ENCODE measurements at regions not wholly inside any gene's neighbourhood (a gene's known extent, or its start where the extent isn't known, plus 50 kb on each side); places are given as distances from the start of the nearest gene placed in this dataset.
"Not testable (repeated sequence)": the region's sequence is repeated elsewhere in the genome, so short reads cannot be mapped to it uniquely, and the experiment has no call there.

DNA sequence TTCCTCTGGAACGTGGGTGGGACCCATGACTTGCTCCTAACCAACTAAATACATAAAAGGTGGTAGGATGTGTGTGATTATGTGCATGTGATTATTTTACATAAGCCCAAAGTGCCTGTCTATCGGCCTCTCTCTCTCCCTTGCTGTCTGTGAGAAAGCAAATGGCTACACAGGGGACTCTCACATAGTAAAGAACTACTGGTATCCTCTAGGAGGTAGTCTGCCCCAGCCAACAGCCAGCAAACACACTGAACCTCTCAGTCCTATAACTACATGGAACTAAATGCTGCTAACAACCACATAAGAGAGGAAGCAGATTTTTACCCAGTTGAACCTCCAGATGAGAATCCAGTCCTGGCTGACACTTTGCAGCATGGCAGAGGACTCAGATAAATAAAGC lies 1249.4 kb downstream of the ADGRL3 start:
- H3K27ac ChIP-seq: no peak overlapping the region
- intact Hi-C loops (cut with DNase I): no loop called here
- H3K27me3 ChIP-seq: no peaks in the 10 kb centered on the region
- ATAC-seq (no peak), DNase-seq (no peak)
- TF ChIP-seq, protein P1, sequence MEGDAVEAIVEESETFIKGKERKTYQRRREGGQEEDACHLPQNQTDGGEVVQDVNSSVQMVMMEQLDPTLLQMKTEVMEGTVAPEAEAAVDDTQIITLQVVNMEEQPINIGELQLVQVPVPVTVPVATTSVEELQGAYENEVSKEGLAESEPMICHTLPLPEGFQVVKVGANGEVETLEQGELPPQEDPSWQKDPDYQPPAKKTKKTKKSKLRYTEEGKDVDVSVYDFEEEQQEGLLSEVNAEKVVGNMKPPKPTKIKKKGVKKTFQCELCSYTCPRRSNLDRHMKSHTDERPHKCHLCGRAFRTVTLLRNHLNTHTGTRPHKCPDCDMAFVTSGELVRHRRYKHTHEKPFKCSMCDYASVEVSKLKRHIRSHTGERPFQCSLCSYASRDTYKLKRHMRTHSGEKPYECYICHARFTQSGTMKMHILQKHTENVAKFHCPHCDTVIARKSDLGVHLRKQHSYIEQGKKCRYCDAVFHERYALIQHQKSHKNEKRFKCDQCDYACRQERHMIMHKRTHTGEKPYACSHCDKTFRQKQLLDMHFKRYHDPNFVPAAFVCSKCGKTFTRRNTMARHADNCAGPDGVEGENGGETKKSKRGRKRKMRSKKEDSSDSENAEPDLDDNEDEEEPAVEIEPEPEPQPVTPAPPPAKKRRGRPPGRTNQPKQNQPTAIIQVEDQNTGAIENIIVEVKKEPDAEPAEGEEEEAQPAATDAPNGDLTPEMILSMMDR (IDR thresholded peaks at IDR 0.05): no peak
- H3K9me3 ChIP-seq: peaks cover 0 to 8% of the 10 kb centered on the region in 2 donors
- H3K36me3 ChIP-seq: no peaks in the 10 kb centered on the region
- no peaks in the 10 kb centered on the region for H3K4me1 ChIP-seq
- H3K4me3 ChIP-seq: no peak overlapping the region

DNA sequence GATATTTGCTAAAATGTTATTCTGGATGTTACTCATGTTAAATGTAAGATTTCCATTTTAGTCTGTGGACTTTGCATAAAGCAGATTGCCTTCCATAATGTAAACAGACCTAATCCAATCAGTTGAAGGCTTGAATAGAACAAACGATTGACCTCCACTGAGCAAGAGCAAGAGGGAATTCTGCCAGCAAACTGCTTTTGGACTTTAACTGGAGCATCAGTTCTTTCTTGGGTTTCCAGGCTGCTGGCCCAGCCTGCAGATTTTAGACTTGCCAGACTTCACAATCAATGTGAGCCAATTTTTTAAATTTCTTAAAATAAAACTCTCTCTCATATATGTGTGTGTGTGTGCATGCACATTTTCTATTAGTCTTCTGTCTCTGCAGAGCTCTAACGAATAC lies 1248.8 kb downstream of the ADGRL3 start:
- intact Hi-C loops (cut with DNase I): no loop called here
- TF ChIP-seq, protein P1 (IDR thresholded peaks at IDR 0.05): no peak
- Histone ChIP-seq H3K36me3 (no peaks in the 10 kb centered on the region), H3K4me3 (no peak overlapping the region), H3K27ac (no peak overlapping the region), H3K4me1 (no peaks in the 10 kb centered on the region), H3K9me3 (peaks cover 0 to 8% of the 10 kb centered on the region in 2 donors), H3K27me3 (no peaks in the 10 kb centered on the region)
- ATAC-seq (no peak), DNase-seq (peak in 1 of 4 donors; percentile 2)

DNA sequence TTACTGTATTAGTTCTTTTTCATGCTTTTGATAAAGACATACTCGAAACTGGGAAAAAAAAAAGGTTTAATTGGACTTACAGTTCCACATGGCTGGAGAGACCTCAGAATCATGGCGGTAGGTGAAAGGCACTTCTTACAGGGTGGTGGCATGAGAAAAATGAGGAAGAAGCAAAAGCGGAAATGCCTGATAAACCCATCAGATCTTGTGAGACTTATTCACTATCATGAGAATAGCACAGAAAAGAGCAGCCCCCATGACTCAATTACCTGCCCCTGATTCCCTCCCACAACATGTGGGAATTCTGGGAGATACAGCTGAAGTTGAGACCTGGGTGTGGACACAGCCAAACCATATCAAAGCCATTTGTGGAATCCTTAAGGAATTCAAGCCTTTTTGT lies 1238.9 kb downstream of the ADGRL3 start:
- Histone ChIP-seq H3K36me3 (no peaks in the 10 kb centered on the region), H3K27me3 (no peaks in the 10 kb centered on the region), H3K27ac (no peak overlapping the region), H3K9me3 (peaks cover 0 to 19% of the 10 kb centered on the region in 2 donors), H3K4me1 (no peaks in the 10 kb centered on the region), H3K4me3 (no peak overlapping the region)
- TF ChIP-seq, protein P1 (IDR thresholded peaks at IDR 0.05): no peak
- intact Hi-C loops (cut with DNase I): no loop called here
- DNase-seq (no peak), ATAC-seq (no peak)

DNA sequence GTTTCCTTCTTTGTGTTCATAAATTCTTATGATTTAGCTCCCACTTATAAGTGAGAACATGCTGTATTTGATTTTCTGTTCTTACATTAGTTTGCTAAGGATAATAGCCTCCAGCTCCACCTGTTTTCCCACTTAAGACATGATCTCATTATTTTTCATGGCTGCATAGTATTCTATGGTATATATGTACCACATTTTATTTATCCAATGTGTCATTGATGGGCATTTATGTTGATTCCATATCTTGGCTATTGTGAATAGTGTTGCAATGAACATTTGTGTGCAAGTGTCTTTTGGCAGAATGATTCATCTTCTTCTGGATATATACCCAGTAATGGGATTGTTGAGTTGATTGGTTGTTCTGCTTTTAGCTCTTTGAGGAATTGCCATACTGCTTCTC lies 1234.8 kb downstream of the ADGRL3 start:
- DNase-seq (no peak), ATAC-seq (no peak)
- TF ChIP-seq, protein P1 (IDR thresholded peaks at IDR 0.05): no peak
- Histone ChIP-seq H3K36me3 (no peaks in the 10 kb centered on the region), H3K27me3 (no peaks in the 10 kb centered on the region), H3K27ac (no peak overlapping the region), H3K4me1 (no peaks in the 10 kb centered on the region), H3K9me3 (peaks cover 0 to 8% of the 10 kb centered on the region in 2 donors), H3K4me3 (no peak overlapping the region)
- intact Hi-C loops (cut with DNase I): no loop called here

DNA sequence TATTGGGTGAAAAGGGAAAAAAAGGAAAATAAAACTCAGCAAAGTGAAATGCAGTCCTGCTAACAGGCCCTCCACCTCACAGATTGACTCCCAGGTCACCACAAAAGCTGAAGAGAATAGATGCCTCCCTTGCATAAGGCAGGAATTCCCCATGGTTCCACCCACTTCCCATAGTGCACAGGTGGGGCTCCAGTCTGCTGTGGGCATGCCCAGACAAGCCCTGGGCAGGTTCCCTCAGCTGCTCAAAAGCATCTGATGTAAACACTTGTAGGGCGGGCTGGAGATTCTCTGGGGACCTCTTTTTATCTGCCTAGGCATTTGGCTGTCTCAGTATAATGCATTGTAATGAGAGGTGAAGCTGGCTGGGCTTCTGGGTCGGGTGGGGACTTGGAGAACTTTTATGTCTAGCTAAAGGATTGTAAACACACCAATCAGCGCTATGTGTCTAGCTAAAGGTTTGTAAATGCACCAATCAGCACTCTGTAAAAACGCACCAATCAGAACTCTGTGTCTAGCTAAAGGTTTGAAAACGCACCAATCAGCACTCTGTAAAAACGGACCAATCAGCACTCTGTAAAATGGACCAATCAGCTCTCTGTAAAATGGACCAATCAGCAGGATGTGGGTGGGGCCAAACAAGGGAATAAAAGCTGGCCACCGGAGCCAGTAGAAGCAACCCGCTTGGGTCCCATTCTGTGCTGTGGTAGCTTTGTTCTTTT lies 1231.5 kb downstream of the ADGRL3 start:
- H3K4me1 ChIP-seq; H3K4me3 ChIP-seq; intact Hi-C loops (cut with DNase I); H3K27me3 ChIP-seq; H3K36me3 ChIP-seq; DNase-seq; H3K27ac ChIP-seq; H3K9me3 ChIP-seq; ATAC-seq: not testable (repeated sequence)

DNA sequence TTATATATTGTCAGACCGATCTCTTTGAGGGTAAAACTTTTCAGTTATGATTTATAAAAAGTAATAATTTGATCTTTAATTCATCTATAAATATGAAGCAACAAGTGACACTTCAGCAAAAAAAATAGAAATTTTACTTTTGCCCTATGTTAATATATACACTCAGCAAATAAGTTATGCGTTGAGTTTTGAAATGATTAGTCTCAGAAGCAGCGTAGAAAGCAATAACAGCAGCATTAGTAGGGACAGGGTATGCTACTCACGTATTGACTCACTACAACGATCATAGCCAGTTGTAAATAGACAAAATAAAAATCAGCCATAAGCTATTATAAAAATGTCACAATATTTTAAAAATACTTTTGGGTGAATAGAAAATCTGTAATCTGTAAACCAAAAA lies 1229.2 kb downstream of the ADGRL3 start:
- Histone ChIP-seq H3K4me3 (no peak overlapping the region), H3K4me1 (no peaks in the 10 kb centered on the region), H3K9me3 (peaks cover 0 to 8% of the 10 kb centered on the region in 2 donors), H3K36me3 (no peaks in the 10 kb centered on the region), H3K27me3 (no peaks in the 10 kb centered on the region), H3K27ac (no peak overlapping the region)
- no peak for DNase-seq
- ATAC-seq: no peak
- intact Hi-C loops (cut with DNase I): no loop called here
- TF ChIP-seq, protein P1 (IDR thresholded peaks at IDR 0.05): no peak
